ENCODE measurements at regions not wholly inside any gene's neighbourhood (a gene's known extent, or its start where the extent isn't known, plus 50 kb on each side); places are given as distances from the start of the nearest gene placed in this dataset.

DNA sequence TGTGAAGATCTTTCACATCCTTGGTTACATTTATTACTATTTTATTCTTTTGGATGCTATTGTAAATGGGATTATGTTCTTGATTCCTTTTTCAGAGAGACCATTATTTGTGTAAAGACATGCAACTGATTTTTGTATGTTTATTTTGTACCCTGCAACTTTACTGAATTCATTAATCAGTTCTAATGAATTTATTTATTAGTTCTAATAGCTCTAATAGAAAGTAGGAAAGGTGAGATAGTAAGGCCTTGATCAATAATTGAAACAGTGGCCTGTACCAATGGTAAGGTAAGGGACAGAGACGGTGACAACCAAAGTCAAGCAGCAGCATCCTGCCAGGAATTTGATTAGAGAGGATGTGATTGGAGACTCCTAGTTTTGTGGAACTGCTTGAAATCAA lies 224.1 kb downstream of the PHLDA1 start:
- TF ChIP-seq FOXP2 (optimal IDR thresholded peaks at IDR 0.05; ENCODE audit: borderline replicate concordance, extremely low read depth, extremely low read length, insufficient read depth) (no peak), TAF1 (IDR thresholded peaks at IDR 0.05; ENCODE audit: borderline replicate concordance, insufficient read depth, low read length) (no peak), SIN3A (IDR thresholded peaks at IDR 0.05; ENCODE audit: borderline replicate concordance, insufficient read depth, low read length) (no peak)
- TF ChIP-seq, protein P1, sequence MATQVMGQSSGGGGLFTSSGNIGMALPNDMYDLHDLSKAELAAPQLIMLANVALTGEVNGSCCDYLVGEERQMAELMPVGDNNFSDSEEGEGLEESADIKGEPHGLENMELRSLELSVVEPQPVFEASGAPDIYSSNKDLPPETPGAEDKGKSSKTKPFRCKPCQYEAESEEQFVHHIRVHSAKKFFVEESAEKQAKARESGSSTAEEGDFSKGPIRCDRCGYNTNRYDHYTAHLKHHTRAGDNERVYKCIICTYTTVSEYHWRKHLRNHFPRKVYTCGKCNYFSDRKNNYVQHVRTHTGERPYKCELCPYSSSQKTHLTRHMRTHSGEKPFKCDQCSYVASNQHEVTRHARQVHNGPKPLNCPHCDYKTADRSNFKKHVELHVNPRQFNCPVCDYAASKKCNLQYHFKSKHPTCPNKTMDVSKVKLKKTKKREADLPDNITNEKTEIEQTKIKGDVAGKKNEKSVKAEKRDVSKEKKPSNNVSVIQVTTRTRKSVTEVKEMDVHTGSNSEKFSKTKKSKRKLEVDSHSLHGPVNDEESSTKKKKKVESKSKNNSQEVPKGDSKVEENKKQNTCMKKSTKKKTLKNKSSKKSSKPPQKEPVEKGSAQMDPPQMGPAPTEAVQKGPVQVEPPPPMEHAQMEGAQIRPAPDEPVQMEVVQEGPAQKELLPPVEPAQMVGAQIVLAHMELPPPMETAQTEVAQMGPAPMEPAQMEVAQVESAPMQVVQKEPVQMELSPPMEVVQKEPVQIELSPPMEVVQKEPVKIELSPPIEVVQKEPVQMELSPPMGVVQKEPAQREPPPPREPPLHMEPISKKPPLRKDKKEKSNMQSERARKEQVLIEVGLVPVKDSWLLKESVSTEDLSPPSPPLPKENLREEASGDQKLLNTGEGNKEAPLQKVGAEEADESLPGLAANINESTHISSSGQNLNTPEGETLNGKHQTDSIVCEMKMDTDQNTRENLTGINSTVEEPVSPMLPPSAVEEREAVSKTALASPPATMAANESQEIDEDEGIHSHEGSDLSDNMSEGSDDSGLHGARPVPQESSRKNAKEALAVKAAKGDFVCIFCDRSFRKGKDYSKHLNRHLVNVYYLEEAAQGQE (IDR thresholded peaks at IDR 0.05; ENCODE audit: insufficient read depth in 1 of 2, low read depth in 2 of 2, low read length in 2 of 2) = no peak

DNA sequence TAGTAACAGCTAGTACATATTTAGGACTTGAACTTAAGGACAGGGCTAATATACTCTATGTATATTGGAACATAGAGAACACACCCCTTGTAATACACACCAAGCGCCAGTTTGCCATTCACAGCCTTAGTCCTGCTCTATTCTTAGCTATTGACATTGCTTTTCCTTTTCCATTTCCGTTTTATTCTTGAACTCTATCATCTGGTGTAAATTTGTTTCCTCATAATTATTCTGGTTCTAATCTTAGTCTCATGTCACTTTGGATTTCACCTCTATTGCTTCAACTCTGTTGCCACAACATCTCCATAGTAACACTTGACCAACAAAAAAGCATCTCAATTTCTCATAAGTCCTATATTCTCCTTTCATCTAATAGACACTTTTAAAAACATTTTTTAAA lies 225.7 kb downstream of the PHLDA1 start:
- TF ChIP-seq TAF1 (IDR thresholded peaks at IDR 0.05; ENCODE audit: borderline replicate concordance, insufficient read depth, low read length) = no peak
- TF ChIP-seq POLR2AphosphoS5 (IDR thresholded peaks at IDR 0.05; ENCODE audit: low read depth, low read length) = no peak
- no peak for TF ChIP-seq SIN3A (IDR thresholded peaks at IDR 0.05; ENCODE audit: borderline replicate concordance, insufficient read depth, low read length)
- TF ChIP-seq, protein P1 (IDR thresholded peaks at IDR 0.05; ENCODE audit: insufficient read depth in 1 of 2, low read depth in 2 of 2, low read length in 2 of 2) = no peak
- TF ChIP-seq FOXP2 (optimal IDR thresholded peaks at IDR 0.05; ENCODE audit: borderline replicate concordance, extremely low read depth, extremely low read length, insufficient read depth) = no peak

DNA sequence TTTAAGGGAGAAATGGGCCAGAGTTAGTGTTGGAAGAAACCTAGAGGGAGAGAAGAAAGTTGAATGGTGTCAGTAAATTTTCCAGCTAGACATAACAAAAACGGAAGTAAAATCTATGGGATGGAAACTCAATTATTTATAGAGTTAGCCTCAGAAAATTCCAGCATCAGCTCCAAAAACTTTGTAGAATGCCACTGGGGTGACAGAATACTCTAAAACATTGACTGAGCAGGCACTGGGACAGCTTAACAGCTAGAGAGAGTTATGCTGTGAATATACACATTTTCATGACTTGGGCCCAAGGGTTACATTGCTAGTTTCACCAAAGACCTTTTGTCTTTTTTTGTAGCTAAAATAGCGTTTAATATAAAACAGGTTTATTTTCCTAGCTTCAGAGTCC lies 226.3 kb downstream of the PHLDA1 start:
- no peak for TF ChIP-seq FOXP2 (optimal IDR thresholded peaks at IDR 0.05; ENCODE audit: borderline replicate concordance, extremely low read depth, extremely low read length, insufficient read depth)
- TF ChIP-seq POLR2AphosphoS5 (IDR thresholded peaks at IDR 0.05; ENCODE audit: low read depth, low read length) = no peak
- TF ChIP-seq TAF1 (IDR thresholded peaks at IDR 0.05; ENCODE audit: borderline replicate concordance, insufficient read depth, low read length) = no peak
- no peak for TF ChIP-seq SIN3A (IDR thresholded peaks at IDR 0.05; ENCODE audit: borderline replicate concordance, insufficient read depth, low read length)
- TF ChIP-seq, protein P1 (IDR thresholded peaks at IDR 0.05; ENCODE audit: insufficient read depth in 1 of 2, low read depth in 2 of 2, low read length in 2 of 2) = no peak

DNA sequence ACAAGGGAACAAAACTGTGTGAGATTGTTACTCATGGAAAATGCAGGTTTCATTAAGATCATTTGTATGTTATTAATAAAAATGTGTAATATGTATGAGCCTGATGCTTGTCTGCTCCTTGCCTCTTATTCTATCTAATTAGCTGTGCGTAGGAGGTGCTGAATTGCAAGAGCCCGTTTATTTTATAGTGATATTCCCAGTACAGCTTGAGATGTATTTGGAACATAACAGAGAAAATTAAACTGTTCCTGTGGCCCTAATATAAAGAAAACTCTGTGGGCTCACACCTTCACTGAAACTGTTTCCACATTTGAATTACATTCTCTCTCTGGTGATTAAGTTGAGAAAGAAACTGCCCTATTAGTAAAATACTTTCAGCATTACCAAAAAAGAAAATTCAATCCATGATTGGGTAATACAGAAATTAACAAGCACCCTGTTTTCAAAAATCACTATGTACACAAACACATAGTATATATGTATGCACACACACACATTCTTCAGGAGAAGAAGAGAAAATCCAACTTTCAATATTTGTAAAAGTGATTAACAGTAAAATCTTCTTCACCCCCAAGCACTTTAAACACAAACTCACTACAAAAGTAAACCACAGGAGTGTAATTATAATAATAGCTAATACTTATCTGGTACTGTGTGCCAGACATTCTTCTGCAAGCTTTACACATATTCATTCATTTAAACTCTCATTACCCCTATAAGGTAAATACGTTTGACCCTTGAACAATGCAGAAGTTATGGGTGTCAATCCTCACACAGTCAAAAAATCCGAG lies 233.2 kb downstream of the PHLDA1 start:
- TF ChIP-seq TAF1 (IDR thresholded peaks at IDR 0.05; ENCODE audit: borderline replicate concordance, insufficient read depth, low read length) (no peak), FOXP2 (optimal IDR thresholded peaks at IDR 0.05; ENCODE audit: borderline replicate concordance, extremely low read depth, extremely low read length, insufficient read depth) (no peak), POLR2AphosphoS5 (IDR thresholded peaks at IDR 0.05; ENCODE audit: low read depth, low read length) (no peak), SIN3A (IDR thresholded peaks at IDR 0.05; ENCODE audit: borderline replicate concordance, insufficient read depth, low read length) (no peak)
- TF ChIP-seq, protein P1 (IDR thresholded peaks at IDR 0.05; ENCODE audit: insufficient read depth in 1 of 2, low read depth in 2 of 2, low read length in 2 of 2) = no peak

Data from PFSK-1 (cell line).